ENCODE measurements at regions not wholly inside any gene's neighbourhood (a gene's known extent, or its start where the extent isn't known, plus 50 kb on each side); places are given as distances from the start of the nearest gene placed in this dataset.

GRCh38 chr12:78756936-78757335 lies 107.6 kb upstream of the SYT1 start:
- TF ChIP-seq POLR2AphosphoS5 (IDR thresholded peaks at IDR 0.05; ENCODE audit: low read depth, low read length), result no peak
- no peak for TF ChIP-seq CTCF (IDR thresholded peaks at IDR 0.05)
- no peak for TF ChIP-seq TCF12 (IDR thresholded peaks at IDR 0.05)
- no peak for TF ChIP-seq SMC3 (IDR thresholded peaks at IDR 0.05; ENCODE audit: low read depth, low read length)
- no peak for TF ChIP-seq RAD21 (IDR thresholded peaks at IDR 0.05; ENCODE audit: low read length)
- no peak for TF ChIP-seq USF2 (IDR thresholded peaks at IDR 0.05; ENCODE audit: borderline replicate concordance, low read depth, low read length)
- no peak for TF ChIP-seq TAF1 (IDR thresholded peaks at IDR 0.05; ENCODE audit: borderline replicate concordance, low read depth, low read length)
